Left ventricle myocardium superior (tissue), 1 donor: ENCODE measurements at regions not wholly inside any gene's neighbourhood (a gene's known extent, or its start where the extent isn't known, plus 50 kb on each side); places are given as distances from the start of the nearest gene placed in this dataset.
"Not testable (repeated sequence)": the region's sequence is repeated elsewhere in the genome, so short reads cannot be mapped to it uniquely, and the experiment has no call there.

Experiments
- ATAC-seq: fragments of 200-7000 bp; cut with Tn5 transposase; one replicate; pipeline ENCODE4 v1.9.1; 2020; ENCODE audit warnings: mild to moderate bottlenecking, moderate library complexity
- DNase-seq: peaks from one replicate; pipeline ENCODE4 v3.0.0-alpha.2; 2020
- intact Hi-C: fragments of 100-400 bp; cut with micrococcal nuclease; formaldehyde crosslinking; loops from one replicate; pipeline ENCODE4 v1.11.0; 2022
- donor health status: DM: no; HTN: yes; CAD: no; lungs with severe emphysema.

DNA sequence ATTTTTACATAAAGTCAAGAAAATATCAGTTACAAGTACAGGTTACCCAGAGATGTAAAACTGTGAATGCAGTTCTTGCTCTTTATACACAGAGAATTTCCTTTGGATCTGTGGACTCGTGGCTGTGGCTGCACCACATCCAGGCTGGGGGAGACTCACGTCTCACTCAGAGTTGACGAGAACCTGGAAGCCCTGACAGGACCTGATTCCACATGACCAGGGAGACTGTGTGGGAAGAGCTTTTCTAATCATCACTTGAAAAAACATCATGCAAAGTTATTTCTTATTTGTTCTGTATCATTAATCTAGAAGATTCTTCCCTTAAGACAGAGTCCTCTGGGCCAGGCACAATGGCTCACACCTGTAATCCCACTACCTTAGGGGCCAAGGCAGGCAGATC is 1159.0 kb downstream of the RPIA start:
- ATAC-seq, result no peak
- DNase-seq, result no peak
- intact Hi-C loops, result no loop called here

- ATAC-seq, result no peak
- no peak for DNase-seq
- intact Hi-C loops, result no loop called here
Observed at GRCh38 chr2:89850881-89851582, 1159.6 kb downstream of the RPIA start.

- no peak for DNase-seq
- intact Hi-C loops, result no loop called here
- ATAC-seq, result no peak
Observed at GRCh38 chr2:89851583-89851905, 1160.1 kb downstream of the RPIA start.

GRCh38 chr2:89853427-89853826 is 1162.0 kb downstream of the RPIA start:
- DNase-seq, intact Hi-C loops, ATAC-seq: not testable (repeated sequence)

DNA sequence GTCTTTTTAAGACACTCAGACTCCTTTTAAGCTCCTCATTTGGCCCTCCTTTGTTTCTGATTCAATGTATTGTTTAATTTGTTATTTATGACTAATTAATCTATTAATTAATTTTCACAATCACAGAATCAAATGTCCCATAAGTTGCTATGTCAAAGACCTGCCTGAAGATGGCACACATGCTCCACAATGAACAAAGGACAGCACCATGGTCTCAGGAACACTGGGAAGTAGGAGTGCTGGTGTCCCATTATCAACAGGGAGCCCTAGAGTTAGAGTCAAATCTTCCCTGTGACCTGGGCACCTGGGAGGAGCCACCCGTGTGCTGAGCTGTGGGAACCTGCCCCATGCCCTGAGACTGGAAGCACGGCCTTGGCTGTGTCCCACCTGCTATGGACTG is 1164.3 kb downstream of the RPIA start:
- intact Hi-C loops, ATAC-seq: not testable (repeated sequence)

DNA sequence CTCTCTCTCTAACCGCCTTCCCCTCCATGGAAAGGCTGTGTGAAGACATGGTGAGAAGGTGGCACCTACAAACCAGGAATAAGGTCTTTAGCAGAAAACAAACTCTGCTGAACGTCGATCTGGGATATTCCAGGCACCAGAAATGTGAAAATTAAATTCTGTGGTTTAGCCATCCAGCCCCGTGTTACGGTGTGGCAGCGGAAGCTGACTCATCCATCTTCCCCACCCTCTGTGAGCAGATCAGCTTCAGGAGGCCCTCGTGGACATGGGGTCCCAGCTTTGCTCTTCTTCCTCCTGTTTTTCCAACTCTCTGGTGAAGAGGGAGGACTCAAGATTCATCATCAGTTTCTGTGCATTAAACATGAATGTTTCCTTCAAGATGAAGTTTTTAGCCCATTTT is 1164.8 kb downstream of the RPIA start:
- intact Hi-C loops, ATAC-seq: not testable (repeated sequence)

More for the DNA sequence above, 1164.3 kb downstream of the RPIA start:
- DNase-seq, result not testable (repeated sequence)

GRCh38 chr2:89862164-89862563 is 1170.7 kb downstream of the RPIA start:
- ATAC-seq, intact Hi-C loops, DNase-seq: not testable (repeated sequence)

More for the DNA sequence above, 1164.8 kb downstream of the RPIA start:
- DNase-seq, result not testable (repeated sequence)

DNA sequence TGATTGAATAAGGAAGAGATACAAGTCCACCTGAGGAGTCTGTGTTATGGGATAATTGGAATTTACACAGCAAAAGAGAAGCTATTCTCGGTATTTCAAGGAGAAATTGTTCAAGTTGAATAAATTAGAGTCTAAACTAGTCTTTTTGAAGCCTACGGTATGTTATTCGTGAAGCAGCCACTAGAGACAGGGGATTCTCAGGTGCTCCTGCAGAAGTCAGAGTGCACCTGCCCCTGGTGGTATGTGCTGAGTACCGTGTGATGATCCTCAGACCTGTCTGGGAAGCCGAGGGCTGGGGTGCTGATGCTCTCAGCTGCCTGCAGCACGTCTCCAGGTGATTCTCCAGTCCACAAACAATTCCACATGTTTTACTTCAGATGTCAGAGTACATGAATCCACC is 1171.7 kb downstream of the RPIA start:
- ATAC-seq, intact Hi-C loops, DNase-seq: not testable (repeated sequence)

GRCh38 chr2:89874810-89875595 is 1183.5 kb downstream of the RPIA start:
- DNase-seq, ATAC-seq, intact Hi-C loops: not testable (repeated sequence)

- intact Hi-C loops, DNase-seq, ATAC-seq: not testable (repeated sequence)
Observed at GRCh38 chr2:89876445-89876844, 1185.0 kb downstream of the RPIA start.

DNA sequence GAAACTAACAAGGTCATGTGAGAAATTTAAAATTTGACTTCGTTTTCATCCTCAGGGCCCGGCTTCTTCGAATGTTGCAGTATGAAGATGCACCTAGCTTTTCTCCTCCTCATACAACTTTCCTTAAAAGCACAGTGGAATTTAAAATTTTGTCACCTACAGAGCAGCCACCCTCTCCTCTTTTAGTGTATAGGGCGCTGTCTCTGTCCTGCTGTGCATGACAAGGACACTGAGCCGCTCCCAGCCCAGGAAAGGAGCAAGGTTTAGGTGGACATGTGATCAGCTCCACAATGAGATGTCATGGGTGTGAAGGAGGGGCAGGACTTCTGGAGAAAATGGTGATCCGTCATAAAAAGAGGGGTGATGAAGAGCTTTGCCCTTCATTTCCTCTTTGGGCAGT is 1185.4 kb downstream of the RPIA start:
- DNase-seq, ATAC-seq, intact Hi-C loops: not testable (repeated sequence)

GRCh38 chr2:89882880-89883279 is 1191.4 kb downstream of the RPIA start:
- ATAC-seq, intact Hi-C loops: not testable (repeated sequence)

GRCh38 chr2:89883624-89884023 is 1192.2 kb downstream of the RPIA start:
- intact Hi-C loops, DNase-seq: not testable (repeated sequence)

More at GRCh38 chr2:89882880-89883279, 1191.4 kb downstream of the RPIA start:
- DNase-seq, result not testable (repeated sequence)

GRCh38 chr2:89885071-89885470 is 1193.6 kb downstream of the RPIA start:
- ATAC-seq, intact Hi-C loops, DNase-seq: not testable (repeated sequence)

More at GRCh38 chr2:89883624-89884023, 1192.2 kb downstream of the RPIA start:
- ATAC-seq, result not testable (repeated sequence)

- ATAC-seq, DNase-seq, intact Hi-C loops: not testable (repeated sequence)
Observed at GRCh38 chr2:89888693-89889092, 1197.2 kb downstream of the RPIA start.

- DNase-seq, intact Hi-C loops, ATAC-seq: not testable (repeated sequence)
Observed at GRCh38 chr2:89890185-89890773, 1198.8 kb downstream of the RPIA start.

DNA sequence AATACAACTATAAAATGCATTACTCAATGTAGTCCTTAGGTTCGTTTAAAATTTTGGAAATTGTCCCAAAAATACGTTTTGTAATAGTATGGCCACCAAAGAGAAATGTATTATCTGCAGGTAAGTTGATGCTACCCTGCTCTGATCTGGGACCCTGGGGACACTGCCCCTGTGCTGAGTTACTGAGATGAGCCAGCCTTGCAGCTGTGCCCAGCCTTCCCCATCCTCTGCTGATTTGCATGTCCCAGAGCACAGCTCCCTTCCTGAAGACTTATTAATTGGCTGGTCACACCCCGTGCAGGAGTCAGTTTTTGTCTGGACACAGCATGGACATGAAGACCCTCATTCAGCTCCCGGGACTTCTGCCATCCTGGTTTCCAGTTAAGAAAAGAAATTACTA is 1203.5 kb downstream of the RPIA start:
- intact Hi-C loops, DNase-seq, ATAC-seq: not testable (repeated sequence)

- intact Hi-C loops, ATAC-seq, DNase-seq: not testable (repeated sequence)
Observed at GRCh38 chr2:89895629-89896028, 1204.2 kb downstream of the RPIA start.

DNA sequence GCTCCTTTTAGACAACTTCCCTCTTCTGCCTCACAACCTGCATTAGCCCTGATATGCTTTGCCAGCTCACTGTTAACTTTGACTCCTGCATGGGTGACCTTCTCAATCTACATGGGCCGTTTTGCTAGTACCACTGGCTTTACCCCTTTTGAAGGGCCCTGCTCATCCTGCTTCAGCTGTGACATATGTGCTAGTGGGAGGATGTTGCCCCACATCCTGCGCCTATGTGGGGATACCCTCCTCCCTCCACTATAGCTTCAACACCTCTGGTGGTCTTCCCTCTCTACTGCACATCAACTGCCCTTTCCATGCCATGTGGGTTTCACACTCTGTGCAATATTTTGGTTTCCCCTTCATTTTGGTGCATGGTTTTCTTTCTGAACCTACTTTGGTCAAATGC is 1235.5 kb downstream of the RPIA start:
- DNase-seq, intact Hi-C loops, ATAC-seq: not testable (repeated sequence)
